ENCODE measurements at regions not wholly inside any gene's neighbourhood (a gene's known extent, or its start where the extent isn't known, plus 50 kb on each side); places are given as distances from the start of the nearest gene placed in this dataset.
A peak's percentile ranks its signal among the peaks of the same experiment; 100 is the strongest.
"Not testable (repeated sequence)": the region's sequence is repeated elsewhere in the genome, so short reads cannot be mapped to it uniquely, and the experiment has no call there.

DNA sequence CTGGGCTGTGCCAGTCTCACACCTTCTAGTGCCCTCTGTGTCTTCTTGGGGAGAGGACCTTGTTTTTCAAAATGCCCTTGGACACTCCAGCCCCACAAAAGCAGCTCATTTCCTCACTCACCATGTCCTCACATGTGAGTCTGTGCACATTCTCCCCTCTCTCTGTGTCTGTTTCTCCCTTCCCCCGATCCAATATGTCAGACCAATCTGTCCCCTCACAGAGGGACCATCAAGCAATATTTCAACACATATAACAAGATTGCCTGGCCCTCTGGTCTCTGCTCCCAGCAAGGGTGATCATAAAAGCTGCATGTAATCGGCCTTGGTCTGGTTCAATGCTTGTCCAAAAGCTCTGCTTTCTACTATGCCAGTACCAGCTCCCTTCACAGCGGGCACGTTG, 261.2 kb downstream of the MATN1 start:
- intact Hi-C loops (cut with DNase I; ENCODE audit: low total_unique reads), result no loop called here
- peak; percentile 13 for DNase-seq

DNA sequence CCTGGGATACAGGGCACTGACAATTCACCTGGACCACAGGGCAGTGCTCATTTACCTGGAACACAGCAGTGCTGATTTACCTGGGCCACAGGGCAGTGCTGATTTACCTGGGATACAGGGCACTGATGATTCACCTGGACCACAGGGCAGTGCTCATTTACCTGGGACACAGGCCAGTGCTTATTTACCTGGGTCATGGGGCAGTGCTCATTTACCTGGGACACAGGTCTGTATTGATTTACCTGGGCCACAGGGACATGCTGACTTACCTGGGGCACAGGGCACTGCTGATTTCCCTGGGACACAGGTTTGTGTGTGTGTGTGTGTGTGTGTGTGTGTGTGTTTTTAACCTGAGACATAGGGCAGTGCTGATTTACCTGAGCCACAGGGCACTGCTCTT, 261.7 kb downstream of the MATN1 start:
- intact Hi-C loops (cut with DNase I; ENCODE audit: low total_unique reads), result no loop called here
- Histone ChIP-seq H3K4me1 (no peaks in the 10 kb centered on the region), H3K9me3 (peaks cover 0 to 4% (median 0%) of the 10 kb centered on the region in 8 donors), H3K27me3 (replicated peaks in 1 of 7) (peaks cover 0 to 37% (median 0%) of the 10 kb centered on the region in 7 donors), H3K27ac (no peak overlapping the region), H3K4me3 (no peak overlapping the region), H3K36me3 (no peaks in the 10 kb centered on the region)
- no peak for DNase-seq
- TF ChIP-seq POLR2AphosphoS5 (IDR thresholded peaks at IDR 0.05) (no peak), POLR2A (IDR thresholded peaks at IDR 0.05) (no peak)
- TF ChIP-seq, protein P1, sequence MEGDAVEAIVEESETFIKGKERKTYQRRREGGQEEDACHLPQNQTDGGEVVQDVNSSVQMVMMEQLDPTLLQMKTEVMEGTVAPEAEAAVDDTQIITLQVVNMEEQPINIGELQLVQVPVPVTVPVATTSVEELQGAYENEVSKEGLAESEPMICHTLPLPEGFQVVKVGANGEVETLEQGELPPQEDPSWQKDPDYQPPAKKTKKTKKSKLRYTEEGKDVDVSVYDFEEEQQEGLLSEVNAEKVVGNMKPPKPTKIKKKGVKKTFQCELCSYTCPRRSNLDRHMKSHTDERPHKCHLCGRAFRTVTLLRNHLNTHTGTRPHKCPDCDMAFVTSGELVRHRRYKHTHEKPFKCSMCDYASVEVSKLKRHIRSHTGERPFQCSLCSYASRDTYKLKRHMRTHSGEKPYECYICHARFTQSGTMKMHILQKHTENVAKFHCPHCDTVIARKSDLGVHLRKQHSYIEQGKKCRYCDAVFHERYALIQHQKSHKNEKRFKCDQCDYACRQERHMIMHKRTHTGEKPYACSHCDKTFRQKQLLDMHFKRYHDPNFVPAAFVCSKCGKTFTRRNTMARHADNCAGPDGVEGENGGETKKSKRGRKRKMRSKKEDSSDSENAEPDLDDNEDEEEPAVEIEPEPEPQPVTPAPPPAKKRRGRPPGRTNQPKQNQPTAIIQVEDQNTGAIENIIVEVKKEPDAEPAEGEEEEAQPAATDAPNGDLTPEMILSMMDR (IDR thresholded peaks at IDR 0.05 in 8 of 11, conservative IDR thresholded peaks at IDR 0.05 in 3 of 11), result no peak

More for the DNA sequence above, 261.2 kb downstream of the MATN1 start:
- WGBS, 5 donors, result 67 to 84% (median 79%) methylated on average over 4 of the region's 4 CpGs
- peaks cover 0 to 37% (median 0%) of the 10 kb centered on the region in 7 donors for H3K27me3 ChIP-seq (replicated peaks in 1 of 7)
- H3K9me3 ChIP-seq, result peaks cover 0 to 4% (median 0%) of the 10 kb centered on the region in 8 donors
- H3K27ac ChIP-seq, result no peak overlapping the region
- no peak overlapping the region for H3K4me3 ChIP-seq
- TF ChIP-seq POLR2AphosphoS5 (IDR thresholded peaks at IDR 0.05) (no peak), POLR2A (IDR thresholded peaks at IDR 0.05) (no peak)
- TF ChIP-seq, protein P1 (IDR thresholded peaks at IDR 0.05 in 8 of 11, conservative IDR thresholded peaks at IDR 0.05 in 3 of 11), result no peak
- H3K4me1 ChIP-seq, result no peaks in the 10 kb centered on the region
- no peaks in the 10 kb centered on the region for H3K36me3 ChIP-seq

DNA sequence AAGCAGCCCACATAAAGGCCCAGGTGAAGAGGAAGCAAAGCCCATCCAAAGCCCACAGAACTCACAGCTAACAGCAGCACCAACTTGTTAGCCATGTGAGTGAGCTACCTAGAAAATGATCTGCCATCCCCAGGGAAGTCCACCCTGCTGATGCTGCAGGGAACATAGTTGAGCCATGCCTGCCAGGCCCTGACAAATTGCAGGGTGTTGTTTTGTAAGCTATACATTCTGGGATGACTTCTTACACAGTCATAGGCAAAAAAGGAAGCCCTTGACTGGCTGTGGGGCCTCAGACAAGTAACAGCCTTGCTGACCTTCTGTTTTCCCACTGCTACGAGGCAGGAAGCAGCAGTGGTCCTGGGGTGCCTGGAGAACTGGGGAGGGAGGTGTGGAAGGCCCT, 262.7 kb downstream of the MATN1 start:
- H3K27ac ChIP-seq, result no peak overlapping the region
- peak; percentile 48 for DNase-seq
- no peaks in the 10 kb centered on the region for H3K36me3 ChIP-seq
- H3K9me3 ChIP-seq, result peaks cover 0 to 4% (median 0%) of the 10 kb centered on the region in 8 donors
- WGBS, 5 donors, result 8 to 32% (median 22%) methylated on average over 1 of the region's 1 CpG; no CpG with 5 or more reads in 1 of the 5 donors
- H3K27me3 ChIP-seq (replicated peaks in 1 of 7), result peaks cover 0 to 32% (median 0%) of the 10 kb centered on the region in 7 donors
- TF ChIP-seq POLR2A (IDR thresholded peaks at IDR 0.05) (no peak), POLR2AphosphoS5 (IDR thresholded peaks at IDR 0.05) (no peak)
- TF ChIP-seq, protein P1 (IDR thresholded peaks at IDR 0.05 in 8 of 11, conservative IDR thresholded peaks at IDR 0.05 in 3 of 11), result no peak
- no peak overlapping the region for H3K4me3 ChIP-seq
- intact Hi-C loops (cut with DNase I; ENCODE audit: low total_unique reads), result no loop called here
- no peaks in the 10 kb centered on the region for H3K4me1 ChIP-seq

DNA sequence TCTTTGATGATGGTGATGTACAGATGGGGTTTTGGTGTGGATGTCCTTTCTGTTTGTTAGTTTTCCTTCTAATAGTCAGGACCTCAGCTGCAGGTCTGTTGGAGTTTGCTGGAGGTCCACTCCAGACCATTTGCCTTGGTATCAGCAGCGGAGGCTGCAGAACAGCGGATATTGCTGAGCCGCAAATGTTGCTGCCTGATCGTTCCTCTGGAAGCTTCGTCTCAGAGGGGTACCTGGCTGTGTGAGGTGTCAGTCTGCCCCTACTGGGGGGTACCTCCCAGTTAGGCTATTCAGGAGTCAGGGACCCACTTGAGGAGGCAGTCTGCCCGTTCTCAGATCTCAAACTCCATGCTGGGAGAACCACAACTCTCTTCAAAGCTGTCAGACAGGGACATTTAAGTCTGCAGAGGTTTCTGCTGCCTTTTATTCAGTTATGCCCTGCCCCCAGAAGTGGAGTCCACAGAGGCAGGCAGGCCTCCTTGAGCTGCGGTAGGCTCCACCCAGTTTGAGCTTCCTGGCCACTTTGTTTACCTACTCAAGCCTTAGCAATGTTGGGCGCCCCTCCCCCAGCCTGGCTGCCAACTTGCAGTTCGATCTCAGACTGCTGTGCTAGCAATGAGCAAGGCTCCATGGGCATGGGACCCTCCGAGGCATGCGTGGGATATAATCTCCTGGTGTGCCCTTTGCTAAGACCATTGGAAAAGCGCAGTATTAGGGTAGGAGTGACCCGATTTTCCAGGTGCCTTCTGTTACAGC, 264.5 kb downstream of the MATN1 start:
- peak; percentile 30 for DNase-seq
- H3K36me3 ChIP-seq; intact Hi-C loops (cut with DNase I; ENCODE audit: low total_unique reads); H3K4me3 ChIP-seq; H3K9me3 ChIP-seq; H3K4me1 ChIP-seq; H3K27ac ChIP-seq: not testable (repeated sequence)
- WGBS, 5 donors, result 72 to 91% (median 87%) methylated on average over 10 to 13 of the region's 13 CpGs
- H3K27me3 ChIP-seq (replicated peaks in 1 of 7), result peaks cover 0 to 26% (median 0%) of the 10 kb centered on the region in 7 donors

Measured in spleen (tissue), 11 donors.